BE2C (cell line): ENCODE measurements at regions not wholly inside any gene's neighbourhood (a gene's known extent, or its start where the extent isn't known, plus 50 kb on each side); places are given as distances from the start of the nearest gene placed in this dataset.

Experiments used
- DNase-seq: peaks from one replicate; pipeline ENCODE4 v3.0.0-alpha.2; 2020
- H3K27me3 ChIP-seq: fragments of 250-450 bp; sonication (Bioruptor Pico); 2 replicates; pipeline ENCODE4 v1.5.1; 2020; ENCODE audit warnings: mild to moderate bottlenecking
- H3K36me3 ChIP-seq: fragments of 250-450 bp; sonication (Bioruptor Pico); 2 replicates; pipeline ENCODE4 v1.5.1; 2020; ENCODE audit warnings: mild to moderate bottlenecking
- H3K4me1 ChIP-seq: fragments of 250-450 bp; sonication (Bioruptor Pico); 2 replicates; pipeline ENCODE4 v1.5.1; 2020
- H3K4me3 ChIP-seq: 2 replicates; pipeline ENCODE4 v1.5.1; 2011; ENCODE audit warnings: low read depth, low read length
- H3K9me3 ChIP-seq: fragments of 250-450 bp; sonication (Bioruptor Pico); 2 replicates; pipeline ENCODE4 v1.5.1; 2020
- TF ChIP-seq, protein P1 (sequence below): IDR thresholded peaks from 2 replicates; pipeline ENCODE4 v1.5.1; 2012; ENCODE audit warnings: mild to moderate bottlenecking, low read depth, low read length

- no peak for DNase-seq
- H3K27me3 ChIP-seq, result no peaks in the 10 kb centered on the region
- TF ChIP-seq, protein P1, sequence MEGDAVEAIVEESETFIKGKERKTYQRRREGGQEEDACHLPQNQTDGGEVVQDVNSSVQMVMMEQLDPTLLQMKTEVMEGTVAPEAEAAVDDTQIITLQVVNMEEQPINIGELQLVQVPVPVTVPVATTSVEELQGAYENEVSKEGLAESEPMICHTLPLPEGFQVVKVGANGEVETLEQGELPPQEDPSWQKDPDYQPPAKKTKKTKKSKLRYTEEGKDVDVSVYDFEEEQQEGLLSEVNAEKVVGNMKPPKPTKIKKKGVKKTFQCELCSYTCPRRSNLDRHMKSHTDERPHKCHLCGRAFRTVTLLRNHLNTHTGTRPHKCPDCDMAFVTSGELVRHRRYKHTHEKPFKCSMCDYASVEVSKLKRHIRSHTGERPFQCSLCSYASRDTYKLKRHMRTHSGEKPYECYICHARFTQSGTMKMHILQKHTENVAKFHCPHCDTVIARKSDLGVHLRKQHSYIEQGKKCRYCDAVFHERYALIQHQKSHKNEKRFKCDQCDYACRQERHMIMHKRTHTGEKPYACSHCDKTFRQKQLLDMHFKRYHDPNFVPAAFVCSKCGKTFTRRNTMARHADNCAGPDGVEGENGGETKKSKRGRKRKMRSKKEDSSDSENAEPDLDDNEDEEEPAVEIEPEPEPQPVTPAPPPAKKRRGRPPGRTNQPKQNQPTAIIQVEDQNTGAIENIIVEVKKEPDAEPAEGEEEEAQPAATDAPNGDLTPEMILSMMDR, result no peak
- H3K36me3 ChIP-seq, result no peaks in the 10 kb centered on the region
- no peaks in the 10 kb centered on the region for H3K4me1 ChIP-seq
- H3K4me3 ChIP-seq, result no peak overlapping the region
- H3K9me3 ChIP-seq, result no peaks in the 10 kb centered on the region
Measured at GRCh38 chr12:38099686-38100085, 216.9 kb upstream of the ALG10B start.

DNA sequence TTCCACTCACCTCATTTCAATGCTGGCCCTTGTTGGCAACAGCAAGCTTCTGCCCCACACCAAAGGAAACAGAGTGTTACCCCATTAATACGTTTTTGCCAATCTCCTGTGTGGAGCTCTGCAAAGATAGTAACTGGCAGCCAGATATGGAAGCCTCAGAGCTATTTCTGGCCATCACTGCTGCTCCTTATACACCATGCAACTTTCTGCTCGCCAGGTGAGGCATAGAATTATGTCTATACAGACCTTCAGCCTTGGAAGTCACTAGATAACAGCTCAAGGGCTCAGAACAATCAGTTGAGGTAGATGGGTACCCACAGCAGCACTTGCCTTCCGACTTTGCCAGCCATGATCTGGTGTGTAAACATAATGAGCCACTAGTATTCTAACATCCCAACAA, 214.8 kb upstream of the ALG10B start:
- H3K4me1 ChIP-seq, result no peaks in the 10 kb centered on the region
- TF ChIP-seq, protein P1, result no peak
- no peaks in the 10 kb centered on the region for H3K27me3 ChIP-seq
- H3K4me3 ChIP-seq, result no peak overlapping the region
- no peak for DNase-seq
- H3K9me3 ChIP-seq, result no peaks in the 10 kb centered on the region
- H3K36me3 ChIP-seq, result no peaks in the 10 kb centered on the region

- TF ChIP-seq, protein P1, result no peak
- Histone ChIP-seq H3K4me1 (no peaks in the 10 kb centered on the region), H3K36me3 (no peaks in the 10 kb centered on the region), H3K4me3 (no peak overlapping the region), H3K9me3 (no peaks in the 10 kb centered on the region), H3K27me3 (no peaks in the 10 kb centered on the region)
- DNase-seq, result no peak
Measured at GRCh38 chr12:38102197-38102596, 214.4 kb upstream of the ALG10B start.

DNA sequence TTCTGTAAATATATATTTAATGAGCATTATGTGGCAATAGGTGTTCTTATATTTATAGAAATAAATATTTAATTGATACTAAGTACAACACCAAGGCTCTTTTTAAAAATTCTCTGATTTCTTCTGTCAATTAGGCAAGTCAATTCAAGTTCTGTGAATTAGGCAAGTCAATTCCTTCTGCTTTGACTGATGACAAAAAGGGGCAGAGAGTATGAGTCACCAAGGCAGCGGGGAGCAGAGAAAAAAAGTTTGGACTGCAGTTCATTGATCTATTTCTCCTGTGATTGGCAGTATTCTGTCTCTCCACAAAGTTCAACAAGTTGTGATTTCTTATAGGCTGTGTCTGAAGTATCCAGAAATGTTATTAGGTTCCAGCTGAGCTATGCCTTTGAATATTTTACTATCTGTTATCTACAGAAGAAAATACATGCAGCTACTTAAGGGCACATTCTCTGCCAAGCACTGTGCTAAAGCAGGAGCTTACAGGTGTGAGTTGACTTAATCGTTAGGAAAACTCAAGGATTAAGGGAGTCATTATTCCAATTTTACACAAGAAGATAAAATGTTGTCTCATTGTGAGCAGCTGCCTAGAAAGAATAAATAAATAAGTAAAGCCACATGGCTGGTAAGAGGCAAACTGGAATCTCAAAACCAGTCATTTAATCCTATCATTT, 206.4 kb upstream of the ALG10B start:
- no peaks in the 10 kb centered on the region for H3K4me1 ChIP-seq
- TF ChIP-seq, protein P1, result no peak
- H3K9me3 ChIP-seq, result no peaks in the 10 kb centered on the region

GRCh38 chr12:38113991-38114390, 202.6 kb upstream of the ALG10B start:
- Histone ChIP-seq H3K4me1 (no peaks in the 10 kb centered on the region), H3K27me3 (no peaks in the 10 kb centered on the region), H3K9me3 (no peaks in the 10 kb centered on the region), H3K4me3 (no peak overlapping the region), H3K36me3 (no peaks in the 10 kb centered on the region)
- TF ChIP-seq, protein P1, result no peak
- DNase-seq, result no peak

More for the DNA sequence above, 206.4 kb upstream of the ALG10B start:
- Histone ChIP-seq H3K4me3 (no peak overlapping the region), H3K27me3 (no peaks in the 10 kb centered on the region), H3K36me3 (no peaks in the 10 kb centered on the region)
- DNase-seq, result no peak

DNA sequence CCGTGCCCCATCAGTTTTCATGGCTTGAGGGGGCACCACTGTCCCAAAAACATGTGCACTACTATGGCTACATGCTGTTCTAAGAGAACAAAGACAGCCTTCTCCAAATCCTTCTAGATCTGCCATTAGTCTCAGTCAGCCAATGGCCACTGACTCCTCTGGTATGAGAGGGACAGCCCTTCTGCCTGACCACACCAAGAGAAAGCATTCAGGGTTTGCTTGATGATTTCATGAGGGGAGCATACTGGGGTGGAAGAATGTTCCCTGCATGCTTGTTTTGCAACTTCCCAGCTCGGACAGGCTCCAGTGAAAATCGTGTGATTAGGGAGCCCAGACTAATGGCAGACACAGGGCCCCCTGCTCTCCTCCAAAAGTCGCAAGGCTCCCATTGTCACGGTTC, 199.6 kb upstream of the ALG10B start:
- Histone ChIP-seq H3K4me1 (no peaks in the 10 kb centered on the region), H3K36me3 (no peaks in the 10 kb centered on the region), H3K4me3 (no peak overlapping the region), H3K9me3 (no peaks in the 10 kb centered on the region), H3K27me3 (no peaks in the 10 kb centered on the region)
- TF ChIP-seq, protein P1, result no peak
- DNase-seq, result no peak
